ENCODE measurements at regions not wholly inside any gene's neighbourhood (a gene's known extent, or its start where the extent isn't known, plus 50 kb on each side); places are given as distances from the start of the nearest gene placed in this dataset.

DNA sequence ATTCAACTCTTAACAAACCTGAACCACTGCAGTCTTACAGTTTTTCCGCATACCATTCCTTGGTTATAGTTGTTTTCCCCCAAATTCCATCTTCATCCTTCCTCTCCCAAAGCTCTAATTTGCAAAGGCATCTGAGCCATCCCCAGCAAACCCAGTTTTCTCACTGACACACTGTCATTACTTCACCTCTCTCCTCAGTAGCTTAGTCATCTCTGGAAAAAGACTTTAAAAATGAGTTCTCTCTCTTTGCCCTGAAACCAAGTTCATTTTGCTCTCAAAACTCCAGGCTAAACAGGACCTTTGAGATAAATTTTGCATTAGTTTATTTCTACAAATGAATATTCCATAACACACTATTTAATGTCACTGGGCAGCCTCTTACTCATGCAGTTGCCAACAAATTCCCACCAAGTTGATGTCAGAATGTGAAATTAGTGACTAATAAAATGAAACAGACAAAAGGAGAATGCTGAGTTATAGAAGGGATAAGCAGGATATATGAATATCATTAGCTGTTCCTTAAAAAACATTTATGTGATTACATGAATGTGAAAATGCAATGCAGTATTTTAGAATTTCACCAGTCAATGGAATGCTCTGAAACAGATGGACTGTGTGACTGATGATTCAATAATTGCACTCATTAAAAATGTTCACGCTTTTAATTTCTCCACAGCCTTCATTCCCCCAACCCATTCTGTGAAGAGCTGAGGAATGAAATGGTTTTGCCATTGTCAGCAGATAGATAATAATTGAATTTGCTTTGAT is 107.4 kb upstream of the DMAC1 start:
- Histone ChIP-seq H3K9me2 (replicated peaks; ENCODE audit: insufficient read depth, low read length) (no peaks in the 10 kb centered on the region), H3K79me2 (ENCODE audit: low read length) (no peaks in the 10 kb centered on the region), H3K27me3 (ENCODE audit: low read length) (no peaks in the 10 kb centered on the region), H3K4me3 (ENCODE audit: low read length) (no peak overlapping the region), H3K36me3 (ENCODE audit: insufficient read depth, low read length) (no peaks in the 10 kb centered on the region), H3K4me2 (ENCODE audit: low read depth, low read length, poor library complexity, severe bottlenecking) (no peak overlapping the region), H2AFZ (ENCODE audit: low read length) (no peak overlapping the region), H3K27ac (ENCODE audit: low read length) (no peak overlapping the region), H4K20me1 (ENCODE audit: insufficient read depth, low read depth, low read length) (no peaks in the 10 kb centered on the region), H3K9ac (ENCODE audit: low read length) (no peak overlapping the region), H3K9me3 (ENCODE audit: low read length) (no peaks in the 10 kb centered on the region; the same call in 1 of the 2 replicates), H3K4me1 (ENCODE audit: low read length) (no peaks in the 10 kb centered on the region)
- no peak for DNase-seq

GRCh38 chr9:7901621-7902020 is 102.0 kb upstream of the DMAC1 start:
- H3K4me3 ChIP-seq (ENCODE audit: low read length) = no peak overlapping the region
- no peak overlapping the region for H3K27ac ChIP-seq (ENCODE audit: low read length)
- H2AFZ ChIP-seq (ENCODE audit: low read length) = no peak overlapping the region
- no peaks in the 10 kb centered on the region for H3K27me3 ChIP-seq (ENCODE audit: low read length)
- H3K79me2 ChIP-seq (ENCODE audit: low read length) = no peaks in the 10 kb centered on the region
- H3K9ac ChIP-seq (ENCODE audit: low read length) = no peak overlapping the region
- H3K9me3 ChIP-seq (ENCODE audit: low read length) = no peaks in the 10 kb centered on the region; the same call in 1 of the 2 replicates
- H3K36me3 ChIP-seq (ENCODE audit: insufficient read depth, low read length) = no peaks in the 10 kb centered on the region
- H3K4me1 ChIP-seq (ENCODE audit: low read length) = no peaks in the 10 kb centered on the region
- DNase-seq = no peak
- no peak overlapping the region for H3K4me2 ChIP-seq (ENCODE audit: low read depth, low read length, poor library complexity, severe bottlenecking)
- H3K9me2 ChIP-seq (replicated peaks; ENCODE audit: insufficient read depth, low read length) = no peaks in the 10 kb centered on the region
- H4K20me1 ChIP-seq (ENCODE audit: insufficient read depth, low read depth, low read length) = no peaks in the 10 kb centered on the region

GRCh38 chr9:7900541-7900940 is 101.0 kb upstream of the DMAC1 start:
- H3K79me2 ChIP-seq (ENCODE audit: low read length) = no peaks in the 10 kb centered on the region
- no peak overlapping the region for H2AFZ ChIP-seq (ENCODE audit: low read length)
- no peaks in the 10 kb centered on the region for H4K20me1 ChIP-seq (ENCODE audit: insufficient read depth, low read depth, low read length)
- H3K9me2 ChIP-seq (replicated peaks; ENCODE audit: insufficient read depth, low read length) = no peaks in the 10 kb centered on the region
- no peak overlapping the region for H3K4me3 ChIP-seq (ENCODE audit: low read length)
- no peak for DNase-seq
- H3K4me2 ChIP-seq (ENCODE audit: low read depth, low read length, poor library complexity, severe bottlenecking) = no peak overlapping the region
- no peaks in the 10 kb centered on the region for H3K36me3 ChIP-seq (ENCODE audit: insufficient read depth, low read length)
- H3K9ac ChIP-seq (ENCODE audit: low read length) = no peak overlapping the region
- H3K27ac ChIP-seq (ENCODE audit: low read length) = no peak overlapping the region
- no peaks in the 10 kb centered on the region; the same call in 1 of the 2 replicates for H3K9me3 ChIP-seq (ENCODE audit: low read length)
- H3K4me1 ChIP-seq (ENCODE audit: low read length) = no peaks in the 10 kb centered on the region
- no peaks in the 10 kb centered on the region for H3K27me3 ChIP-seq (ENCODE audit: low read length)

DNA sequence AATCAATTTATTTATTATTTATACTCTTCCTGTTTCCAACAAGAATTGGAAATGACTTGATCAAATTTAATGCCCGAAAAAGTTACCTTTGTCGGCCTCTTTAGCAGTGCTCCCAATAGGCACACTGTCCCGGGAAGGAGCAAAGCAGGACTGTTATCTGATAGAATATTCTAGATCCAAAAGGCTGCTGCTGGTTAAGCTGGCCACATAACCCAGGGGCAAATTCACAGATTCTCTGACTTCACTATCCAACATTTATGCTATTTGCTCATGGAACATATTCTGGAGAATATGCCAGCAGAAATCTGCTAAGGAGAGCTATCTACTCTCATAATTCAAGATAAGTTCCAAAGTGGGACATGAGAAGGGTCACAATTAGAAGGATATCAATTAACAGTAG is 100.2 kb upstream of the DMAC1 start:
- H4K20me1 ChIP-seq (ENCODE audit: insufficient read depth, low read depth, low read length) = no peaks in the 10 kb centered on the region
- no peak overlapping the region for H3K4me2 ChIP-seq (ENCODE audit: low read depth, low read length, poor library complexity, severe bottlenecking)
- H3K4me1 ChIP-seq (ENCODE audit: low read length) = no peaks in the 10 kb centered on the region
- H3K9me3 ChIP-seq (ENCODE audit: low read length) = no peaks in the 10 kb centered on the region; the same call in 1 of the 2 replicates
- no peak overlapping the region for H3K4me3 ChIP-seq (ENCODE audit: low read length)
- H2AFZ ChIP-seq (ENCODE audit: low read length) = no peak overlapping the region
- H3K27ac ChIP-seq (ENCODE audit: low read length) = no peak overlapping the region
- H3K9me2 ChIP-seq (replicated peaks; ENCODE audit: insufficient read depth, low read length) = no peaks in the 10 kb centered on the region
- H3K9ac ChIP-seq (ENCODE audit: low read length) = no peak overlapping the region
- DNase-seq = no peak
- no peaks in the 10 kb centered on the region for H3K79me2 ChIP-seq (ENCODE audit: low read length)
- no peaks in the 10 kb centered on the region for H3K36me3 ChIP-seq (ENCODE audit: insufficient read depth, low read length)
- no peaks in the 10 kb centered on the region for H3K27me3 ChIP-seq (ENCODE audit: low read length)

- Histone ChIP-seq H2AFZ (ENCODE audit: low read length) (no peak overlapping the region), H3K79me2 (ENCODE audit: low read length) (no peaks in the 10 kb centered on the region), H3K27me3 (ENCODE audit: low read length) (no peaks in the 10 kb centered on the region), H3K4me3 (ENCODE audit: low read length) (no peak overlapping the region), H3K9me3 (ENCODE audit: low read length) (0 out of 2 replicates have a peak, but pooled peaks cover 4% of the 10 kb centered on the region), H3K27ac (ENCODE audit: low read length) (no peak overlapping the region), H3K4me2 (ENCODE audit: low read depth, low read length, poor library complexity, severe bottlenecking) (no peak overlapping the region), H3K9ac (ENCODE audit: low read length) (no peak overlapping the region), H3K4me1 (ENCODE audit: low read length) (no peaks in the 10 kb centered on the region), H4K20me1 (ENCODE audit: insufficient read depth, low read depth, low read length) (no peaks in the 10 kb centered on the region), H3K36me3 (ENCODE audit: insufficient read depth, low read length) (no peaks in the 10 kb centered on the region), H3K9me2 (replicated peaks; ENCODE audit: insufficient read depth, low read length) (no peaks in the 10 kb centered on the region)
- DNase-seq = no peak
Measured at GRCh38 chr9:7894231-7894630, 94.7 kb upstream of the DMAC1 start.

- H3K4me2 ChIP-seq (ENCODE audit: low read depth, low read length, poor library complexity, severe bottlenecking) = no peak overlapping the region
- H3K79me2 ChIP-seq (ENCODE audit: low read length) = no peaks in the 10 kb centered on the region
- H3K36me3 ChIP-seq (ENCODE audit: insufficient read depth, low read length) = no peaks in the 10 kb centered on the region
- no peak overlapping the region for H3K27ac ChIP-seq (ENCODE audit: low read length)
- H3K4me1 ChIP-seq (ENCODE audit: low read length) = no peaks in the 10 kb centered on the region
- no peaks in the 10 kb centered on the region for H3K9me2 ChIP-seq (replicated peaks; ENCODE audit: insufficient read depth, low read length)
- H3K27me3 ChIP-seq (ENCODE audit: low read length) = no peaks in the 10 kb centered on the region
- no peak overlapping the region for H2AFZ ChIP-seq (ENCODE audit: low read length)
- 0 out of 2 replicates have a peak, but pooled peaks cover 6% of the 10 kb centered on the region for H3K9me3 ChIP-seq (ENCODE audit: low read length)
- DNase-seq = no peak
- no peak overlapping the region for H3K9ac ChIP-seq (ENCODE audit: low read length)
- no peak overlapping the region for H3K4me3 ChIP-seq (ENCODE audit: low read length)
- no peaks in the 10 kb centered on the region for H4K20me1 ChIP-seq (ENCODE audit: insufficient read depth, low read depth, low read length)
Measured at GRCh38 chr9:7892975-7893374, 93.4 kb upstream of the DMAC1 start.

- Histone ChIP-seq H3K9me3 (ENCODE audit: low read length) (peaks cover 7% of the 10 kb centered on the region; the same call in 1 of the 2 replicates), H4K20me1 (ENCODE audit: insufficient read depth, low read depth, low read length) (no peaks in the 10 kb centered on the region), H2AFZ (ENCODE audit: low read length) (no peak overlapping the region), H3K27ac (ENCODE audit: low read length) (no peak overlapping the region), H3K9ac (ENCODE audit: low read length) (no peak overlapping the region), H3K4me1 (ENCODE audit: low read length) (no peaks in the 10 kb centered on the region), H3K79me2 (ENCODE audit: low read length) (no peaks in the 10 kb centered on the region), H3K36me3 (ENCODE audit: insufficient read depth, low read length) (no peaks in the 10 kb centered on the region; the same call in 1 of the 2 replicates), H3K27me3 (ENCODE audit: low read length) (no peaks in the 10 kb centered on the region), H3K4me3 (ENCODE audit: low read length) (no peak overlapping the region), H3K4me2 (ENCODE audit: low read depth, low read length, poor library complexity, severe bottlenecking) (no peak overlapping the region), H3K9me2 (replicated peaks; ENCODE audit: insufficient read depth, low read length) (no peaks in the 10 kb centered on the region; the same call in 1 of the 2 replicates)
- no peak for DNase-seq
Measured at GRCh38 chr9:7879551-7880245, 80.1 kb upstream of the DMAC1 start.

DNA sequence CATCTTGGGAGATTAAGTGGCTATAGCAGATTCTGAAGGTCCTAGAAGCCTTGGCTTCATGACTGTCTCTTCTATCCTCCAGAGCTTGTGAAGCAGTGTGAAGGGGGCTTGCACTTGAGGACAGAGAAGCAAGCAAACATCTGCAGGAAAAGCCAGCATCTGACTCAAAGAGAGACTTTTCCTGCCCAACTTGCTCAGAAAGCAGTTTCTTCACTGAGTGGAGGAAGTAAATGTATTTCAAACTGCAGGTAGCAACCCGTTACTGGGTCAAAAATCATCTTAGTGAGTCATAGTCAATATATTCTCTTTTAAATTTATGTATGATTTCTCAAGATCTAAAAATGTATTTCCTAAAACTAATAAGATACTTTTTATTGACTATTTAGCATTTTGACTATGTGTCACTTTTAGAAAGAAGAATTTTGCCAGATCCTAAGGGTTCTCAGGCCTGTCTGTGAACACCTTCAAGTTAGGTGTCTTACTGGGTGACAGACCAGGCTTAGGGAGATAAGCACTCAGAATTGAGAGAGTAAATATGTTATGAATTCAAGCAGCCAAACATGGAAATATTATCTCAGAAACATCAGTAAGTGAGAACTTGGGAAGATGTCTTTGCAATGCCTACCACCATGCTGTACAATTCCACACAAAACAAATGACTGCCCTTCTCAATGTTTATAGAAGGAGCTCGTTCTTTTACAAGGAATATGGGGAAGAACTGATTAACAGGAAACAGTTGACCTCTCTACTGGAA is 72.6 kb upstream of the DMAC1 start:
- H4K20me1 ChIP-seq (ENCODE audit: insufficient read depth, low read depth, low read length) = no peaks in the 10 kb centered on the region
- H2AFZ ChIP-seq (ENCODE audit: low read length) = no peak overlapping the region
- H3K27ac ChIP-seq (ENCODE audit: low read length) = no peak overlapping the region
- no peaks in the 10 kb centered on the region for H3K9me2 ChIP-seq (replicated peaks; ENCODE audit: insufficient read depth, low read length)
- H3K9me3 ChIP-seq (ENCODE audit: low read length) = no peaks in the 10 kb centered on the region
- H3K4me2 ChIP-seq (ENCODE audit: low read depth, low read length, poor library complexity, severe bottlenecking) = no peak overlapping the region
- H3K4me3 ChIP-seq (ENCODE audit: low read length) = no peak overlapping the region
- H3K4me1 ChIP-seq (ENCODE audit: low read length) = no peaks in the 10 kb centered on the region
- H3K79me2 ChIP-seq (ENCODE audit: low read length) = no peaks in the 10 kb centered on the region
- no peak for DNase-seq
- H3K9ac ChIP-seq (ENCODE audit: low read length) = no peak overlapping the region
- no peaks in the 10 kb centered on the region for H3K36me3 ChIP-seq (ENCODE audit: insufficient read depth, low read length)
- no peaks in the 10 kb centered on the region for H3K27me3 ChIP-seq (ENCODE audit: low read length)

All from Karpas-422 (cell line).